PC-3 (cell line): ENCODE measurements at regions not wholly inside any gene's neighbourhood (a gene's known extent, or its start where the extent isn't known, plus 50 kb on each side); places are given as distances from the start of the nearest gene placed in this dataset.

ENCODE experiments used
- ATAC-seq: fragments of 200-7000 bp; cut with Tn5 transposase; 2 replicates; pipeline ENCODE4 v1.9.1; 2020; ENCODE audit warnings: mild to moderate bottlenecking, moderate library complexity
- BruUV-seq: library from RNA; stranded (reverse); fragments of 400-500 nt; replicated peaks from 2 replicates; lab custom pipeline; 2021; lab: Mats Ljungman, UMichigan
- CTCF ChIA-PET: fragments of 300-600 bp; sonication (Branson Sonifier 250); formaldehyde crosslinking; loops from one replicate; lab custom pipeline; 2022; ENCODE audit warnings: antibody characterized with exemption; lab: Charles Lee
- POLR2A ChIA-PET: fragments of 300-600 bp; sonication (Branson Sonifier 250); formaldehyde crosslinking; loops from one replicate; lab custom pipeline; 2022; ENCODE audit warnings: antibody characterized with exemption; ENCODE audit not compliant: unreplicated experiment; lab: Charles Lee
- DNase-seq: peaks from one replicate; pipeline ENCODE4 v3.0.0-alpha.2; 2015
- H2AFZ ChIP-seq: fragments of 300-600 bp; sonication (generic); 2 replicates; pipeline ENCODE4 v1.6.0; 2016; ENCODE audit warnings: antibody characterized with exemption, low read length
- H3F3A ChIP-seq: fragments of 300-600 bp; sonication (generic); one replicate; pipeline ENCODE4 v1.6.0; 2017; ENCODE audit warnings: antibody characterized with exemption, low read length, control low read depth, mild to moderate bottlenecking; ENCODE audit not compliant: unreplicated experiment
- H3K27ac ChIP-seq: fragments of 300-600 bp; sonication (generic); 2 replicates; pipeline ENCODE4 v1.5.1; 2016; ENCODE audit warnings: mild to moderate bottlenecking, low read length
- H3K27me3 ChIP-seq: fragments of 300-600 bp; sonication (generic); 2 replicates; pipeline ENCODE4 v1.6.1; 2016; ENCODE audit warnings: low read length, mixed read lengths
- H3K36me3 ChIP-seq: fragments of 300-600 bp; sonication (generic); 2 replicates; pipeline ENCODE4 v1.6.1; 2016; ENCODE audit warnings: low read depth, mixed run types, low read length, mixed read lengths
- H3K4me1 ChIP-seq: fragments of 300-600 bp; sonication (generic); 2 replicates; pipeline ENCODE4 v1.5.1; 2016; ENCODE audit warnings: low read length; ENCODE audit not compliant: insufficient read depth
- H3K4me2 ChIP-seq: fragments of 300-600 bp; sonication (generic); 2 replicates; pipeline ENCODE4 v1.6.0; 2016; ENCODE audit warnings: low read length
- H3K4me3 ChIP-seq: fragments of 300-600 bp; sonication (generic); 2 replicates; pipeline ENCODE4 v1.5.1; 2016; ENCODE audit warnings: mild to moderate bottlenecking, low read length, mixed read lengths
- H3K79me2 ChIP-seq: fragments of 300-600 bp; sonication (generic); 2 replicates; pipeline ENCODE4 v1.6.1; 2017; ENCODE audit warnings: low read length, mixed read lengths
- H3K9ac ChIP-seq: fragments of 300-600 bp; sonication (generic); 2 replicates; pipeline ENCODE4 v1.6.0; 2016; ENCODE audit warnings: mild to moderate bottlenecking, low read length
- H3K9me2 ChIP-seq: fragments of 300-600 bp; sonication (generic); replicated peaks from 2 replicates; pipeline ENCODE4 v1.6.1; 2016; ENCODE audit warnings: mixed run types, low read length, mixed read lengths
- H3K9me3 ChIP-seq: fragments of 300-600 bp; sonication (generic); 2 replicates; pipeline ENCODE4 v1.6.1; 2016; ENCODE audit warnings: low read length, mixed read lengths
- H4K20me1 ChIP-seq: fragments of 300-600 bp; sonication (generic); 2 replicates; pipeline ENCODE4 v1.6.1; 2016; ENCODE audit warnings: low read length, mixed read lengths
- CTCF ChIP-seq: fragments of 300-600 bp; sonication (generic); conservative IDR thresholded peaks from 2 replicates; pipeline ENCODE4 v1.5.1; 2017; ENCODE audit warnings: antibody characterized with exemption, low read depth, mild to moderate bottlenecking, low read length
- EZH2 ChIP-seq: fragments of 300-600 bp; sonication (generic); IDR thresholded peaks from one replicate; pipeline ENCODE4 v1.6.1; 2017; ENCODE audit warnings: antibody characterized with exemption, mild to moderate bottlenecking, low read length; ENCODE audit not compliant: unreplicated experiment
- EZH2phosphoT487 ChIP-seq: fragments of 300-600 bp; sonication (generic); IDR thresholded peaks from 2 replicates; pipeline ENCODE4 v1.6.1; 2018; ENCODE audit warnings: mild to moderate bottlenecking, antibody characterized with exemption, low read length, borderline replicate concordance
- intact Hi-C: fragments of 100-400 bp; cut with micrococcal nuclease; formaldehyde crosslinking; loops from 2 replicates; pipeline ENCODE4 v1.9.0; 2023

GRCh38 chr12:66901138-66901932 is 222.5 kb upstream of the GRIP1 start:
- no TSS peak for BruUV-seq
- intact Hi-C loops = no loop called here
- no peak overlapping the region for H2AFZ ChIP-seq
- DNase-seq = peak; percentile 32
- no peak overlapping the region for H3K4me2 ChIP-seq
- no peaks in the 10 kb centered on the region for H3K36me3 ChIP-seq
- H3K27me3 ChIP-seq = no peaks in the 10 kb centered on the region
- no peaks in the 10 kb centered on the region for H3F3A ChIP-seq
- ChIA-PET CTCF (no interaction called here), POLR2A (interaction anchor here (0.5 kb wide), 1 partner anchor 732 kb away, joined by 4 read pairs; the partner anchor contains the start of gene TMBIM4)
- H3K4me3 ChIP-seq = no peak overlapping the region
- H3K9me3 ChIP-seq = no peaks in the 10 kb centered on the region
- H3K4me1 ChIP-seq = no peaks in the 10 kb centered on the region
- H3K79me2 ChIP-seq = no peaks in the 10 kb centered on the region
- ATAC-seq = no peak
- TF ChIP-seq CTCF (no peak), EZH2phosphoT487 (no peak), EZH2 (no peak)
- no peak overlapping the region for H3K27ac ChIP-seq
- no peak overlapping the region for H3K9ac ChIP-seq
- H4K20me1 ChIP-seq = no peaks in the 10 kb centered on the region
- no peaks in the 10 kb centered on the region for H3K9me2 ChIP-seq

GRCh38 chr12:66902020-66902419 is 223.1 kb upstream of the GRIP1 start:
- no peak for TF ChIP-seq CTCF
- TF ChIP-seq EZH2phosphoT487 = no peak
- TF ChIP-seq EZH2 = no peak
- Histone ChIP-seq H3K4me2 (no peak overlapping the region), H3K4me1 (no peaks in the 10 kb centered on the region)

GRCh38 chr12:66903782-66904396 is 225.0 kb upstream of the GRIP1 start:
- no peak overlapping the region for H3K27ac ChIP-seq
- no peaks in the 10 kb centered on the region for H3K79me2 ChIP-seq
- intact Hi-C loops = loop anchor here (1.0 kb wide), 3 partner anchors 122 to 316 kb away; no protein-coding TSS in a partner anchor
- DNase-seq = peak; percentile 42
- no peaks in the 10 kb centered on the region for H3F3A ChIP-seq
- POLR2A ChIA-PET = no interaction called here
- no peaks in the 10 kb centered on the region for H3K36me3 ChIP-seq
- CTCF ChIA-PET = no interaction called here
- no peak overlapping the region for H3K9ac ChIP-seq
- no peaks in the 10 kb centered on the region for H3K9me3 ChIP-seq
- H3K4me1 ChIP-seq = no peaks in the 10 kb centered on the region
- H3K4me3 ChIP-seq = no peak overlapping the region
- H3K27me3 ChIP-seq = no peaks in the 10 kb centered on the region
- no peak overlapping the region for H3K4me2 ChIP-seq
- BruUV-seq = no TSS peak
- H2AFZ ChIP-seq = no peak overlapping the region
- H4K20me1 ChIP-seq = no peaks in the 10 kb centered on the region
- peak; percentile 74 for ATAC-seq
- TF ChIP-seq CTCF (peak; percentile 48), EZH2phosphoT487 (no peak)
- no peaks in the 10 kb centered on the region for H3K9me2 ChIP-seq

More at GRCh38 chr12:66902020-66902419, 223.1 kb upstream of the GRIP1 start:
- no peak overlapping the region for H3K4me3 ChIP-seq
- no peaks in the 10 kb centered on the region for H4K20me1 ChIP-seq
- no peak overlapping the region for H3K27ac ChIP-seq
- H3K9me2 ChIP-seq = no peaks in the 10 kb centered on the region
- no peaks in the 10 kb centered on the region for H3K27me3 ChIP-seq
- intact Hi-C loops = no loop called here
- no peaks in the 10 kb centered on the region for H3K9me3 ChIP-seq
- BruUV-seq = no TSS peak
- H3F3A ChIP-seq = no peaks in the 10 kb centered on the region
- CTCF ChIA-PET = no interaction called here
- H3K36me3 ChIP-seq = no peaks in the 10 kb centered on the region
- no peaks in the 10 kb centered on the region for H3K79me2 ChIP-seq
- no peak for DNase-seq
- ATAC-seq = no peak
- POLR2A ChIA-PET = no interaction called here
- no peak overlapping the region for H3K9ac ChIP-seq
- no peak overlapping the region for H2AFZ ChIP-seq
